HEK293 (cell line): ENCODE measurements at regions not wholly inside any gene's neighbourhood (a gene's known extent, or its start where the extent isn't known, plus 50 kb on each side); places are given as distances from the start of the nearest gene placed in this dataset.

ENCODE experiments used
- CTCF ChIA-PET: fragments of 350-600 bp; formaldehyde crosslinking; extraction: SDS; loops from one replicate; lab custom pipeline; 2021; ENCODE audit warnings: antibody characterized with exemption; lab: Yijun Ruan, JAX
- POLR2A ChIA-PET: fragments of 300-600 bp; formaldehyde crosslinking; extraction: SDS; loops from one replicate; lab custom pipeline; 2020; ENCODE audit warnings: antibody characterized with exemption, inconsistent platforms; lab: Yijun Ruan, JAX
- H3K27ac ChIP-seq: fragments of 200-500 bp; sonication (Bioruptor generic); 2 replicates; pipeline ENCODE4 v1.5.1; 2014; ENCODE audit warnings: low read depth, low read length, control low read depth, inconsistent platforms; ENCODE audit errors: extremely low read depth
- H3K36me3 ChIP-seq, 2 experiments: fragments of 200-500 bp in 1 of 2; sonication (Bioruptor generic) in 1 of 2; 1 replicate in 1 of 2; 2 replicates in 1 of 2; pipeline ENCODE4 v1.5.1; 2014 to 2017; ENCODE audit warnings: inconsistent platforms in 2 of 2, low read length in 2 of 2; ENCODE audit not compliant: control insufficient read depth in 2 of 2, insufficient read depth in 1 of 2
- H3K4me1 ChIP-seq: fragments of 200-500 bp; sonication (Bioruptor generic); 2 replicates; pipeline ENCODE4 v1.5.1; 2014; ENCODE audit warnings: mild to moderate bottlenecking, low read length, inconsistent platforms; ENCODE audit not compliant: control insufficient read depth, insufficient read depth
- H3K4me3 ChIP-seq: 2 replicates; pipeline ENCODE4 v1.5.1; 2011; ENCODE audit warnings: low read depth, mild to moderate bottlenecking, control low read depth, low read length, moderate library complexity
- H3K9me3 ChIP-seq: fragments of 200-500 bp; sonication (Bioruptor generic); 2 replicates; pipeline ENCODE4 v1.5.1; 2014; ENCODE audit warnings: low read depth, low read length, inconsistent platforms; ENCODE audit not compliant: control insufficient read depth, insufficient read depth
- KLF16 ChIP-seq: fragments of 450-650 bp; formaldehyde crosslinking; IDR thresholded peaks from 2 replicates; pipeline ENCODE4 v1.5.1; 2017; ENCODE audit warnings: missing biosample characterization, missing genetic modification characterization
- KLF17 ChIP-seq: fragments of 450-650 bp; formaldehyde crosslinking; IDR thresholded peaks from 2 replicates; pipeline ENCODE4 v1.5.1; 2016; ENCODE audit warnings: missing biosample characterization, missing genetic modification characterization
- YY2 ChIP-seq: fragments of 450-650 bp; formaldehyde crosslinking; IDR thresholded peaks from 2 replicates; pipeline ENCODE4 v1.5.1; 2016; ENCODE audit warnings: missing biosample characterization, missing genetic modification characterization
- ZBTB48 ChIP-seq: fragments of 450-650 bp; formaldehyde crosslinking; IDR thresholded peaks from 2 replicates; pipeline ENCODE4 v1.5.1; 2016; ENCODE audit warnings: missing biosample characterization, missing genetic modification characterization
- ZBTB6 ChIP-seq: fragments of 450-650 bp; formaldehyde crosslinking; IDR thresholded peaks from 2 replicates; pipeline ENCODE4 v1.5.1; 2017; ENCODE audit warnings: missing biosample characterization, missing genetic modification characterization
- ZFP41 ChIP-seq: fragments of 450-650 bp; formaldehyde crosslinking; IDR thresholded peaks from 2 replicates; pipeline ENCODE4 v1.5.1; 2016; ENCODE audit warnings: missing biosample characterization, missing genetic modification characterization, borderline replicate concordance
- ZFP69B ChIP-seq: fragments of 450-650 bp; formaldehyde crosslinking; IDR thresholded peaks from 2 replicates; pipeline ENCODE4 v1.5.1; 2016; ENCODE audit warnings: missing biosample characterization, missing genetic modification characterization
- ZNF2 ChIP-seq: fragments of 450-650 bp; formaldehyde crosslinking; IDR thresholded peaks from 2 replicates; pipeline ENCODE4 v1.5.1; 2016; ENCODE audit warnings: missing biosample characterization, missing genetic modification characterization
- ZNF341 ChIP-seq: fragments of 450-650 bp; formaldehyde crosslinking; IDR thresholded peaks from 2 replicates; pipeline ENCODE4; 2016; ENCODE audit warnings: low read depth, missing biosample characterization, missing genetic modification characterization
- ZNF366 ChIP-seq: fragments of 450-650 bp; formaldehyde crosslinking; conservative IDR thresholded peaks from 2 replicates; pipeline ENCODE4 v1.5.1; 2016; ENCODE audit warnings: missing biosample characterization, missing genetic modification characterization
- ZNF37A ChIP-seq: fragments of 450-650 bp; IDR thresholded peaks from 2 replicates; pipeline ENCODE4 v1.5.1; 2018; ENCODE audit warnings: missing biosample characterization, missing genetic modification characterization
- ZNF549 ChIP-seq: fragments of 450-650 bp; IDR thresholded peaks from 2 replicates; pipeline ENCODE4 v1.5.1; 2018; ENCODE audit warnings: missing biosample characterization, missing genetic modification characterization, mild to moderate bottlenecking, inconsistent platforms, moderate library complexity
- ZNF626 ChIP-seq: fragments of 450-650 bp; sonication (Bioruptor Pico); formaldehyde crosslinking; IDR thresholded peaks from 2 replicates; pipeline ENCODE4 v1.5.1; 2018; ENCODE audit warnings: missing biosample characterization, missing genetic modification characterization, inconsistent platforms
- ZNF670 ChIP-seq: fragments of 450-650 bp; formaldehyde crosslinking; IDR thresholded peaks from 2 replicates; pipeline ENCODE4 v1.5.1; 2016; ENCODE audit warnings: missing biosample characterization, missing genetic modification characterization, low read depth
- ZNF701 ChIP-seq: fragments of 450-650 bp; formaldehyde crosslinking; IDR thresholded peaks from 2 replicates; pipeline ENCODE4 v1.5.1; 2016; ENCODE audit warnings: missing biosample characterization, missing genetic modification characterization
- ZSCAN30 ChIP-seq: fragments of 450-650 bp; IDR thresholded peaks from 2 replicates; pipeline ENCODE4 v1.5.1; 2018; ENCODE audit warnings: missing biosample characterization, mild to moderate bottlenecking, missing genetic modification characterization, moderate library complexity
- TF ChIP-seq, protein P1 (sequence below): fragments of 450-650 bp; formaldehyde crosslinking; IDR thresholded peaks from 2 replicates; pipeline ENCODE4 v1.5.1; 2017; ENCODE audit warnings: missing biosample characterization, missing genetic modification characterization
- TF ChIP-seq, protein P2 (sequence below): fragments of 450-650 bp; formaldehyde crosslinking; IDR thresholded peaks from 2 replicates; pipeline ENCODE4 v1.5.1; 2016; ENCODE audit warnings: missing biosample characterization, missing genetic modification characterization
- TF ChIP-seq, protein P3 (sequence below): sonication (generic); formaldehyde crosslinking; IDR thresholded peaks from 2 replicates; pipeline ENCODE4 v1.8.1; 2022; ENCODE audit warnings: mild to moderate bottlenecking, moderate library complexity, missing genetic modification reagents
- TF ChIP-seq, protein P4 (sequence below): fragments of 450-650 bp; formaldehyde crosslinking; IDR thresholded peaks from 2 replicates; pipeline ENCODE4 v1.5.1; 2016; ENCODE audit warnings: missing biosample characterization, missing genetic modification characterization

- CTCF ChIA-PET = interaction anchor here (0.6 kb wide), 1 partner anchor 128 kb away, joined by 3 read pairs; no protein-coding TSS in a partner anchor
- Histone ChIP-seq H3K36me3 (no peaks in the 10 kb centered on the region), H3K27ac (no peak overlapping the region), H3K4me3 (no peak overlapping the region), H3K9me3 (no peaks in the 10 kb centered on the region), H3K4me1 (no peaks in the 10 kb centered on the region)
- TF ChIP-seq ZNF341 (tag by site-specific recombination) (no peak), KLF17 (tag by site-specific recombination) (no peak), ZFP69B (tag by site-specific recombination) (no peak), ZSCAN30 (no peak), ZNF701 (tag by site-specific recombination) (no peak), ZNF2 (tag by site-specific recombination) (no peak), ZBTB48 (no peak), YY2 (no peak), ZFP41 (tag by site-specific recombination) (no peak), ZNF626 (tag by site-specific recombination) (no peak), KLF16 (tag by site-specific recombination) (no peak), ZNF366 (no peak), ZBTB6 (no peak), ZNF670 (tag by site-specific recombination) (no peak), ZNF549 (tag by site-specific recombination) (no peak), ZNF37A (no peak)
- TF ChIP-seq, protein P1, sequence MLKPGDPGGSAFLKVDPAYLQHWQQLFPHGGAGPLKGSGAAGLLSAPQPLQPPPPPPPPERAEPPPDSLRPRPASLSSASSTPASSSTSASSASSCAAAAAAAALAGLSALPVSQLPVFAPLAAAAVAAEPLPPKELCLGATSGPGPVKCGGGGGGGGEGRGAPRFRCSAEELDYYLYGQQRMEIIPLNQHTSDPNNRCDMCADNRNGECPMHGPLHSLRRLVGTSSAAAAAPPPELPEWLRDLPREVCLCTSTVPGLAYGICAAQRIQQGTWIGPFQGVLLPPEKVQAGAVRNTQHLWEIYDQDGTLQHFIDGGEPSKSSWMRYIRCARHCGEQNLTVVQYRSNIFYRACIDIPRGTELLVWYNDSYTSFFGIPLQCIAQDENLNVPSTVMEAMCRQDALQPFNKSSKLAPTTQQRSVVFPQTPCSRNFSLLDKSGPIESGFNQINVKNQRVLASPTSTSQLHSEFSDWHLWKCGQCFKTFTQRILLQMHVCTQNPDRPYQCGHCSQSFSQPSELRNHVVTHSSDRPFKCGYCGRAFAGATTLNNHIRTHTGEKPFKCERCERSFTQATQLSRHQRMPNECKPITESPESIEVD (tag by site-specific recombination) = no peak
- TF ChIP-seq, protein P2, sequence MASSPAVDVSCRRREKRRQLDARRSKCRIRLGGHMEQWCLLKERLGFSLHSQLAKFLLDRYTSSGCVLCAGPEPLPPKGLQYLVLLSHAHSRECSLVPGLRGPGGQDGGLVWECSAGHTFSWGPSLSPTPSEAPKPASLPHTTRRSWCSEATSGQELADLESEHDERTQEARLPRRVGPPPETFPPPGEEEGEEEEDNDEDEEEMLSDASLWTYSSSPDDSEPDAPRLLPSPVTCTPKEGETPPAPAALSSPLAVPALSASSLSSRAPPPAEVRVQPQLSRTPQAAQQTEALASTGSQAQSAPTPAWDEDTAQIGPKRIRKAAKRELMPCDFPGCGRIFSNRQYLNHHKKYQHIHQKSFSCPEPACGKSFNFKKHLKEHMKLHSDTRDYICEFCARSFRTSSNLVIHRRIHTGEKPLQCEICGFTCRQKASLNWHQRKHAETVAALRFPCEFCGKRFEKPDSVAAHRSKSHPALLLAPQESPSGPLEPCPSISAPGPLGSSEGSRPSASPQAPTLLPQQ (tag by site-specific recombination) = no peak
- TF ChIP-seq, protein P3, sequence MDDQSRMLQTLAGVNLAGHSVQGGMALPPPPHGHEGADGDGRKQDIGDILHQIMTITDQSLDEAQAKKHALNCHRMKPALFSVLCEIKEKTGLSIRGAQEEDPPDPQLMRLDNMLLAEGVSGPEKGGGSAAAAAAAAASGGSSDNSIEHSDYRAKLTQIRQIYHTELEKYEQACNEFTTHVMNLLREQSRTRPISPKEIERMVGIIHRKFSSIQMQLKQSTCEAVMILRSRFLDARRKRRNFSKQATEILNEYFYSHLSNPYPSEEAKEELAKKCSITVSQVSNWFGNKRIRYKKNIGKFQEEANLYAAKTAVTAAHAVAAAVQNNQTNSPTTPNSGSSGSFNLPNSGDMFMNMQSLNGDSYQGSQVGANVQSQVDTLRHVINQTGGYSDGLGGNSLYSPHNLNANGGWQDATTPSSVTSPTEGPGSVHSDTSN (CRISPR knock-in tag) = no peak
- TF ChIP-seq, protein P4, sequence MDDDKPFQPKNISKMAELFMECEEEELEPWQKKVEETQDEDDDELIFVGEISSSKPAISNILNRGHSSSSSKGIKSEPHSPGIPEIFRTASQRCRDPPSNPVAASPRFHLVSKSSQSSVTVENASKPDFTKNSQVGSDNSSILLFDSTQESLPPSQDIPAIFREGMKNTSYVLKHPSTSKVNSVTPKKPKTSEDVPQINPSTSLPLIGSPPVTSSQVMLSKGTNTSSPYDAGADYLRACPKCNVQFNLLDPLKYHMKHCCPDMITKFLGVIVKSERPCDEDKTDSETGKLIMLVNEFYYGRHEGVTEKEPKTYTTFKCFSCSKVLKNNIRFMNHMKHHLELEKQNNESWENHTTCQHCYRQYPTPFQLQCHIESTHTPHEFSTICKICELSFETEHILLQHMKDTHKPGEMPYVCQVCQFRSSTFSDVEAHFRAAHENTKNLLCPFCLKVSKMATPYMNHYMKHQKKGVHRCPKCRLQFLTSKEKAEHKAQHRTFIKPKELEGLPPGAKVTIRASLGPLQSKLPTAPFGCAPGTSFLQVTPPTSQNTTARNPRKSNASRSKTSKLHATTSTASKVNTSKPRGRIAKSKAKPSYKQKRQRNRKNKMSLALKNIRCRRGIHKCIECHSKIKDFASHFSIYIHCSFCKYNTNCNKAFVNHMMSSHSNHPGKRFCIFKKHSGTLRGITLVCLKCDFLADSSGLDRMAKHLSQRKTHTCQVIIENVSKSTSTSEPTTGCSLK (tag by site-specific recombination) = no peak
- POLR2A ChIA-PET = no interaction called here
These were observed 128.9 kb upstream of the TRPC5 start for GRCh38 chrX:112211459-112211858.
